T-helper 1 cell (primary cell): ENCODE measurements at regions not wholly inside any gene's neighbourhood (a gene's known extent, or its start where the extent isn't known, plus 50 kb on each side); places are given as distances from the start of the nearest gene placed in this dataset.
"Not testable (repeated sequence)": the region's sequence is repeated elsewhere in the genome, so short reads cannot be mapped to it uniquely, and the experiment has no call there.

Experiments used
- DNase-seq, 5 donors: peaks; one replicate each; pipeline ENCODE4 v3.0.0-alpha.2; 2012 to 2020

- DNase-seq, result no peak
Observed at GRCh38 chr7:15845868-15846267, 159.4 kb upstream of the MEOX2 start.

- no peak for DNase-seq
Observed at GRCh38 chr7:15845461-15845860, 159.0 kb upstream of the MEOX2 start.

- DNase-seq, result no peak
Observed at GRCh38 chr7:15839416-15840100, 153.1 kb upstream of the MEOX2 start.

DNA sequence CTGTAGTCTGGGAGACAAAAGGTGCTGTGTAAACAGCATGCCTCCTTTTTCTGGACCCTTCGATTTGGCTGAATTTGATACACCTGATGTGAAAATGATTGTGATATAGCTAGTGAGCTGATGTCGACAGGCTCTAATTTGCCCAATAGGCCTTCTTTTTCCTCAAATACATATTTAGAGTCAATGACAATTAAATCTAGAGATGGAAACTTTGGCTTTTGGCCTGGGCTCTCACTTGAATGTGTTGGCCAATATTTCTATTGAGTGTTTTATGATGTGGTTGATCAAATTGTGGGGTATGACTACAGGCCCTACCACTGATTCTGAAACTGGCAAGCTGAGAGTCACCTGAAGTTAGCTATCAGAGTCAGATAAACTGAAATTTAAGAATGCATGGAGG lies 151.8 kb upstream of the MEOX2 start:
- DNase-seq, result no peak

GRCh38 chr7:15837306-15837950 lies 150.9 kb upstream of the MEOX2 start:
- no peak for DNase-seq

DNA sequence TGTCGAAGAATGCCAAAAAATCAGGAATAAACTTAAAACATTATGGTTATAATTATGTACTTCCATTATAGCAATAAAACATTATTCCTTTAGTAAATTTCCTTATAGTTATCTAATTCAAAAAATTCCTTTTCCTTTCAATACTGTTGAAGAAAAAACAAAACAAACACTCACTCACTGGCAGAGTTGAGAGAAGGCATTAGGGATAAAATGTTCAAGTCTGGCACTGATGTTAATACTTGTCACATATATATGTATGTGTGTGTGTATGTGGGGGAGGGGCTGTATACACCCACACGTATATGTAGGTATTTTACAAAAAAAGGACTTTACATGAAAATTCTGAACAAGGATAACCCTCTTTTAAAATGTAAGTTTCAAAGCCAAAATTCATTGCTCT lies 150.2 kb upstream of the MEOX2 start:
- DNase-seq, result no peak

- no peak for DNase-seq
Observed at GRCh38 chr7:15836041-15836440, 149.6 kb upstream of the MEOX2 start.

- no peak for DNase-seq
Observed at GRCh38 chr7:15834446-15834845, 148.0 kb upstream of the MEOX2 start.

DNA sequence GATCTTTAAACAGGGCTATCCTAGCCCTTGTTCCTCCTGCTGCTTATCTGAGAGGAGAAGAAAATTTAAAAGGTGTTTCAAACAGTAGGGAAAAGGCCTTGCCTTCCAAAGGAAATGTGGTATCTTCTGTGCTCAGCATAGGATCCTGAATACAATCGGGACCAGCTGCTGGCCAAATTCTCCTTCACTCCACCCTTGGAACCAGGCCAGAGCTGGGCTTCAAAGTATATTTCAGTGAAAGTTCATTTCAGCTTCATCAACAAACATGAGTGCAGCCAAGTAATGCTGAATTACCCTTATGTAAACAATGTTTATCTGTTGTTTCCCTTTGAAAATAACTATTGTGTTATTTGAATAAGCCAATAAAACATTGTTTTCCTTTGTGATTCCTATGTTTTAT lies 146.5 kb upstream of the MEOX2 start:
- no peak for DNase-seq

GRCh38 chr7:15831606-15832005 lies 145.1 kb upstream of the MEOX2 start:
- DNase-seq, result no peak

GRCh38 chr7:15829691-15830090 lies 143.2 kb upstream of the MEOX2 start:
- no peak for DNase-seq

DNA sequence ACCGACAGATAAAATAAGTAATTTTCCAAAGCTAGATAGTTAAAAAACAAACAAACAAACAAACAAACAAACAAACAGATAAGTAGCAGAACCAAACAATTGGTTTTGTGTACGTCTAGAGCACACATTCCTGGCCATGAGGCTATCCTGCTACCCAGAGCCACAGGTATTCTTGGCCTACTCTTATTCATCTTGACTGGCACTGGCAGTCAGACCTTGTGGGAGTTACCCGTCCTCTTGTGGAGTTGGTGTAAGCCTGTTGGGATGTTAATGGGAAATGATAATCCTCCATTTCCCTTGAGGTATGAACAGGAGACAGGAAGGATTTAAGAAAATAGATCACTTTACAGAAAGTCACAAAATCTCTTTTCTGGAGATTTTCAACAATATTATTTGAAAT lies 142.4 kb upstream of the MEOX2 start:
- no peak for DNase-seq

GRCh38 chr7:15821484-15822427 lies 135.3 kb upstream of the MEOX2 start:
- no peak for DNase-seq

- no peak for DNase-seq
Observed at GRCh38 chr7:15820319-15820718, 133.8 kb upstream of the MEOX2 start.

DNA sequence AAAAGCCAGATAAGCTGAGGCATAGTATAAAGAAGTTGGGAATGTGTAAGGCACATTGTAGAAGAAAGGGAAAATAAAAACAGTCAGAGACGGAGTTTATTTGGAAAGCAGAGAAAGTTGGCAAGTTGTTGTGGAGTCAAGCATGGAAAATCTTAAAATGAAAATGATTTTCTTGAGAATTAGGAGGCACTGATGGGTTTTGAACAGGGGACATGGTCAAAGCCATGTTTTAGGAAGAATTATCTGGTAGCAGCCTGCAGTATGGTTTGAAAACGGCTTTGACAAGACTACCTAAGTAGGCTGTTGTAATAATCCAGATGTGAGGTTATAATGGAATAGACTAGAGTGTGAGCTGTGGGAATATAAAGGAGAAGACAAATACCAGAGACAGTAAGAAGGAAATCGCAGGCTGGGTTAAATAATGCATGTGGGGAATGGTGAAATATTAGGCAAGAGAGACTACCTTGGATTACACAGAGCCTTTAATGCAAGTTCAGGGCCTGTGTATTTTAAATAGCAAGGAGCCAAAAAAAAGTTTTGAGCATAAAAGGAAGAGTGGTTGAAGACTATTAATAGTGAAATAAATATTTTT lies 130.4 kb upstream of the MEOX2 start:
- DNase-seq, result no peak

- DNase-seq, result no peak
Observed at GRCh38 chr7:15813448-15813847, 127.0 kb upstream of the MEOX2 start.

- DNase-seq, result not testable (repeated sequence)
Observed at GRCh38 chr7:15810383-15810782, 123.9 kb upstream of the MEOX2 start.

DNA sequence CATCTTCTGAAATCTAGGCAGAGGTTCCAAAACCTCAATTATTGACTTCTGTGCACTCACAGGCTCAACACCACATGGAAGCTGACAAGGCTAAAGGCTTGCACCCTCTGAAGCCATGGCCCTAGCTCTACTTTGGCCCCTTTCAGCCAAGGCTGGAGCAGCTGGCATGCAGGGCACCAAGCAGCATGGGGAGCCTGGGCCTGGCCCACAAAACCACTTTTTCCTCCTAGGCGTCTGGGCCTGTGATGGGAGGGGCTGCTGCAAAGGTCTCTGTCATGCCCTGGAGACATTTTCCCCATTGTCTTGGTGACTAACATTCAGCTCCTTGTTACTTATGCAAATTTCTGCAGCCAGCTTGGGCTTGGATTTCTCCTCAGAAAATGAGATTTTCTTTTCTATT lies 123.5 kb upstream of the MEOX2 start:
- not testable (repeated sequence) for DNase-seq

DNA sequence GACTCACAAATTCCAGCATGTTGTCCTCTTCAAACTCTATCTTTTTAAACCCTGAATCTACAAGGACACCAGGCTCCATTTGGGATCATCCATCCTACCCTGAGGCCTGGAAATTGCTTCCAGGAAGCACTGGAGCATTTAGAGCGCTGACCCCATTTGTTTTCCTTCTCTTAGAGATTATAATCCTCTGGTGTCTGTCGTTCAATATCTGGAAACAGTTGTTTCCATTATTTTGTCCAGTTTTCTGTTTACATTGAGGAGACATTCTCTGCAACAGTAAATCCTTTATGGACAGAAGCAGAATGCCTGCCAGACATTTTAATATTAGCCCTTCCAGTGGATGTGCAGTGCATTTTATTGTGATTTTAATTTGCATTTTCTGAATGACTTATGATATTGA lies 119.4 kb upstream of the MEOX2 start:
- DNase-seq, result no peak

DNA sequence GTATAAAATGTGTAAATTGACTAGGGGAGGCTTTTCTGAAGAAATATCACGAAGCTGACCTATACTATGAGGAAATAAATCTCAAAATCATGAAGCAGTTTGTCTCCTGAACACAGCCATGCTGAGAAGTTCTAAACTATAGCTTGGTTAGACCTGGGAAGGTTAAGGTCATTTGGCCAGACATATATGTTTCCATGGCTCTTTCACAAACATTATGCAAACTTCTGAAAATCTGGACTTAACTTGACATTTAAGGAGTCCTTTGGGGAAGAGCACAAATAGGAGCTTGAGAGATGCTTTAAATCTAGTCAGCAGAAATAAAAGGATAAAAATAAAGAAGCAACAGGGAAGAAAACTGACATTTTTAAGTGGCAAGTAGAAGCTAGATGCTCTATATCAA lies 115.9 kb upstream of the MEOX2 start:
- DNase-seq, result no peak

- DNase-seq, result no peak
Observed at GRCh38 chr7:15801551-15801950, 115.1 kb upstream of the MEOX2 start.

GRCh38 chr7:15801041-15801440 lies 114.6 kb upstream of the MEOX2 start:
- DNase-seq, result no peak

DNA sequence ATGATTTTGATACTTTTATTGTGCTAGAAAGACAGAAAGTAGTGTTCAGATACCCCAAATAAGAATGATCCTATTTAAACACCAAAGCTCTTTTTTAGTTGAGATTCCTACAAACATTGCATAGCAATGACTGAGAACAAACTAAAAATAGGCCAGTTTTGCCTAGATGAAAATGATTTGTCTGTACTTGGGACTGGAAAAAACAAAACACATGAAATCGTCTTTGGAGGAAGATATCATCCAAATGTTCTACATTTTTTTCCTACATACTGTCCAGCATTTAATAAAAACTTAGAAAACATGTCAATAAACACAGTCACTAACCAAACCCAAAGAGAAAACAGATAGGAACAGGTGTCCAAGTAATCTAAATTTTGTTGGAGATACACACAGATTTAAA lies 111.6 kb upstream of the MEOX2 start:
- no peak for DNase-seq
